Mammary epithelial cell (primary cell): ENCODE measurements at regions not wholly inside any gene's neighbourhood (a gene's known extent, or its start where the extent isn't known, plus 50 kb on each side); places are given as distances from the start of the nearest gene placed in this dataset.

Experiments
- EZH2 ChIP-seq: IDR thresholded peaks from 2 replicates; pipeline ENCODE4 v1.6.1; 2012; ENCODE audit warnings: low read length, inconsistent platforms, borderline replicate concordance
- TF ChIP-seq, protein P1 (sequence below), 2 donors: IDR thresholded peaks in 1 of 2; conservative IDR thresholded peaks in 1 of 2; 2 replicates each; pipeline ENCODE4 v1.5.1; 2011 to 2012; ENCODE audit warnings: inconsistent platforms in 2 of 2, low read length in 2 of 2, mild to moderate bottlenecking in 2 of 2, control low read depth in 1 of 2, low read depth in 1 of 2; ENCODE audit not compliant: insufficient read depth in 1 of 2; ENCODE audit errors: extremely low read depth in 1 of 2

GRCh38 chr6:67165606-67166005 is 1458.6 kb upstream of the EYS start:
- TF ChIP-seq EZH2 = no peak
- TF ChIP-seq, protein P1, sequence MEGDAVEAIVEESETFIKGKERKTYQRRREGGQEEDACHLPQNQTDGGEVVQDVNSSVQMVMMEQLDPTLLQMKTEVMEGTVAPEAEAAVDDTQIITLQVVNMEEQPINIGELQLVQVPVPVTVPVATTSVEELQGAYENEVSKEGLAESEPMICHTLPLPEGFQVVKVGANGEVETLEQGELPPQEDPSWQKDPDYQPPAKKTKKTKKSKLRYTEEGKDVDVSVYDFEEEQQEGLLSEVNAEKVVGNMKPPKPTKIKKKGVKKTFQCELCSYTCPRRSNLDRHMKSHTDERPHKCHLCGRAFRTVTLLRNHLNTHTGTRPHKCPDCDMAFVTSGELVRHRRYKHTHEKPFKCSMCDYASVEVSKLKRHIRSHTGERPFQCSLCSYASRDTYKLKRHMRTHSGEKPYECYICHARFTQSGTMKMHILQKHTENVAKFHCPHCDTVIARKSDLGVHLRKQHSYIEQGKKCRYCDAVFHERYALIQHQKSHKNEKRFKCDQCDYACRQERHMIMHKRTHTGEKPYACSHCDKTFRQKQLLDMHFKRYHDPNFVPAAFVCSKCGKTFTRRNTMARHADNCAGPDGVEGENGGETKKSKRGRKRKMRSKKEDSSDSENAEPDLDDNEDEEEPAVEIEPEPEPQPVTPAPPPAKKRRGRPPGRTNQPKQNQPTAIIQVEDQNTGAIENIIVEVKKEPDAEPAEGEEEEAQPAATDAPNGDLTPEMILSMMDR (conservative IDR thresholded peaks at IDR 0.05 in 1 of 2, IDR thresholded peaks at IDR 0.05 in 1 of 2; ENCODE audit: extremely low read depth in 1 of 2, insufficient read depth in 1 of 2, low read depth in 1 of 2, low read length in 2 of 2) = no peak
